ENCODE measurements at regions not wholly inside any gene's neighbourhood (a gene's known extent, or its start where the extent isn't known, plus 50 kb on each side); places are given as distances from the start of the nearest gene placed in this dataset.

GRCh38 chr14:30426463-30426862, 132.5 kb upstream of the G2E3 start:
- no peak overlapping the region for H3K27ac Mint-ChIP-seq (ENCODE audit: unreplicated experiment)

GRCh38 chr14:30427401-30427800, 131.6 kb upstream of the G2E3 start:
- no peak for TF ChIP-seq CTCF (IDR thresholded peaks at IDR 0.05; ENCODE audit: insufficient read depth, low read depth, low read length)
- TF ChIP-seq EZH2 (IDR thresholded peaks at IDR 0.05; ENCODE audit: insufficient read depth, low read length), result no peak
- Mint-ChIP-seq H3K4me1 (ENCODE audit: low read depth, unreplicated experiment) (no peaks in the 10 kb centered on the region), H3K4me3 (ENCODE audit: unreplicated experiment) (no peak overlapping the region), H3K27ac (ENCODE audit: unreplicated experiment) (no peak overlapping the region), H3K27me3 (ENCODE audit: low read depth, unreplicated experiment) (peaks cover 15% of the 10 kb centered on the region), H3K36me3 (ENCODE audit: low read depth, unreplicated experiment) (no peaks in the 10 kb centered on the region), H3K9me3 (ENCODE audit: unreplicated experiment) (no peaks in the 10 kb centered on the region)
- FAIRE-seq, result no peak
- Histone ChIP-seq H3K27me3 (ENCODE audit: insufficient read depth, low read length) (no peaks in the 10 kb centered on the region), H3K36me3 (ENCODE audit: insufficient read depth, low read length) (no peaks in the 10 kb centered on the region), H4K20me1 (ENCODE audit: insufficient read depth, low read length) (no peaks in the 10 kb centered on the region), H3K79me2 (ENCODE audit: insufficient read depth, low read length) (no peaks in the 10 kb centered on the region), H2AFZ (ENCODE audit: low read depth, low read length) (no peak overlapping the region), H3K4me3 (ENCODE audit: insufficient read depth, low read depth, low read length) (no peak overlapping the region), H3K9ac (ENCODE audit: low read length) (no peak overlapping the region), H3K9me3 (ENCODE audit: insufficient read depth, low read depth, low read length) (no peaks in the 10 kb centered on the region), H3K4me2 (ENCODE audit: low read length) (no peak overlapping the region), H3K27ac (ENCODE audit: low read depth, low read length) (no peak overlapping the region), H3K4me1 (ENCODE audit: insufficient read depth, low read length) (no peaks in the 10 kb centered on the region)
- no peak for DNase-seq (ENCODE audit: low read depth)

More at GRCh38 chr14:30426463-30426862, 132.5 kb upstream of the G2E3 start:
- FAIRE-seq, result no peak
- Histone ChIP-seq H3K36me3 (ENCODE audit: insufficient read depth, low read length) (no peaks in the 10 kb centered on the region), H3K4me2 (ENCODE audit: low read length) (no peak overlapping the region), H3K27ac (ENCODE audit: low read depth, low read length) (no peak overlapping the region), H3K27me3 (ENCODE audit: insufficient read depth, low read length) (no peaks in the 10 kb centered on the region), H3K4me1 (ENCODE audit: insufficient read depth, low read length) (no peaks in the 10 kb centered on the region), H3K4me3 (ENCODE audit: insufficient read depth, low read depth, low read length) (no peak overlapping the region), H3K79me2 (ENCODE audit: insufficient read depth, low read length) (no peaks in the 10 kb centered on the region), H4K20me1 (ENCODE audit: insufficient read depth, low read length) (no peaks in the 10 kb centered on the region), H2AFZ (ENCODE audit: low read depth, low read length) (no peak overlapping the region), H3K9me3 (ENCODE audit: insufficient read depth, low read depth, low read length) (no peaks in the 10 kb centered on the region), H3K9ac (ENCODE audit: low read length) (no peak overlapping the region)
- H3K9me3 Mint-ChIP-seq (ENCODE audit: unreplicated experiment), result no peaks in the 10 kb centered on the region
- no peaks in the 10 kb centered on the region for H3K36me3 Mint-ChIP-seq (ENCODE audit: low read depth, unreplicated experiment)
- H3K4me1 Mint-ChIP-seq (ENCODE audit: low read depth, unreplicated experiment), result no peaks in the 10 kb centered on the region
- TF ChIP-seq EZH2 (IDR thresholded peaks at IDR 0.05; ENCODE audit: insufficient read depth, low read length) (no peak), CTCF (IDR thresholded peaks at IDR 0.05; ENCODE audit: insufficient read depth, low read depth, low read length) (no peak)
- no peak for DNase-seq (ENCODE audit: low read depth)
- H3K27me3 Mint-ChIP-seq (ENCODE audit: low read depth, unreplicated experiment), result peaks cover 15% of the 10 kb centered on the region
- H3K4me3 Mint-ChIP-seq (ENCODE audit: unreplicated experiment), result no peak overlapping the region

- H3K4me2 ChIP-seq (ENCODE audit: low read length), result no peak overlapping the region
- Mint-ChIP-seq H3K4me1 (ENCODE audit: low read depth, unreplicated experiment) (no peaks in the 10 kb centered on the region), H3K36me3 (ENCODE audit: low read depth, unreplicated experiment) (no peaks in the 10 kb centered on the region), H3K4me3 (ENCODE audit: unreplicated experiment) (no peak overlapping the region), H3K9me3 (ENCODE audit: unreplicated experiment) (no peaks in the 10 kb centered on the region), H3K27ac (ENCODE audit: unreplicated experiment) (no peak overlapping the region), H3K27me3 (ENCODE audit: low read depth, unreplicated experiment) (peaks cover 15% of the 10 kb centered on the region)
- no peak overlapping the region for H3K27ac ChIP-seq (ENCODE audit: low read depth, low read length)
- H3K4me3 ChIP-seq (ENCODE audit: insufficient read depth, low read depth, low read length), result no peak overlapping the region
- no peaks in the 10 kb centered on the region for H3K36me3 ChIP-seq (ENCODE audit: insufficient read depth, low read length)
- H3K27me3 ChIP-seq (ENCODE audit: insufficient read depth, low read length), result no peaks in the 10 kb centered on the region
- H4K20me1 ChIP-seq (ENCODE audit: insufficient read depth, low read length), result no peaks in the 10 kb centered on the region
- H3K9me3 ChIP-seq (ENCODE audit: insufficient read depth, low read depth, low read length), result no peaks in the 10 kb centered on the region
- DNase-seq (ENCODE audit: low read depth) (no peak), FAIRE-seq (no peak)
- H3K79me2 ChIP-seq (ENCODE audit: insufficient read depth, low read length), result no peaks in the 10 kb centered on the region
- TF ChIP-seq CTCF (IDR thresholded peaks at IDR 0.05; ENCODE audit: insufficient read depth, low read depth, low read length), result no peak
- no peak overlapping the region for H3K9ac ChIP-seq (ENCODE audit: low read length)
- no peaks in the 10 kb centered on the region for H3K4me1 ChIP-seq (ENCODE audit: insufficient read depth, low read length)
- no peak overlapping the region for H2AFZ ChIP-seq (ENCODE audit: low read depth, low read length)
These were observed 131.1 kb upstream of the G2E3 start for GRCh38 chr14:30427846-30428245.

Measured in astrocyte (in vitro differentiated cells and primary cell).